Fibroblast of pulmonary artery (primary cell): ENCODE measurements at regions not wholly inside any gene's neighbourhood (a gene's known extent, or its start where the extent isn't known, plus 50 kb on each side); places are given as distances from the start of the nearest gene placed in this dataset.

Source experiments
- DNase-seq: peaks from one replicate; pipeline ENCODE4 v3.0.0-alpha.2; 2010; ENCODE audit warnings: low read depth
- H3K4me3 ChIP-seq: replicated peaks from 2 replicates; pipeline ENCODE4 v1.5.1; 2011; ENCODE audit warnings: low read depth, mild to moderate bottlenecking, control low read depth, low read length, moderate library complexity
- CTCF ChIP-seq: IDR thresholded peaks from 2 replicates; pipeline ENCODE4 v1.5.1; 2011; ENCODE audit warnings: mild to moderate bottlenecking, control low read depth, low read length, inconsistent platforms; ENCODE audit errors: missing control alignments

- no peak for TF ChIP-seq CTCF
- peak; percentile 60 for DNase-seq
- no peak overlapping the region for H3K4me3 ChIP-seq
These were observed 711.6 kb upstream of the LRRC4C start for GRCh38 chr11:42171046-42171445.

GRCh38 chr11:42172441-42172840 is 713.0 kb upstream of the LRRC4C start:
- no peak overlapping the region for H3K4me3 ChIP-seq
- no peak for TF ChIP-seq CTCF
- DNase-seq = no peak

- no peak overlapping the region for H3K4me3 ChIP-seq
- no peak for TF ChIP-seq CTCF
- peak; percentile 77 for DNase-seq
These were observed 715.8 kb upstream of the LRRC4C start for GRCh38 chr11:42175203-42175602.

- no peak for TF ChIP-seq CTCF
- DNase-seq = no peak
- H3K4me3 ChIP-seq = no peak overlapping the region
These were observed 719.8 kb upstream of the LRRC4C start for GRCh38 chr11:42179216-42179615.

- no peak for TF ChIP-seq CTCF
- DNase-seq = no peak
These were observed 736.0 kb upstream of the LRRC4C start for GRCh38 chr11:42195289-42196013.

GRCh38 chr11:42200311-42200710 is 740.9 kb upstream of the LRRC4C start:
- H3K4me3 ChIP-seq = no peak overlapping the region
- no peak for DNase-seq
- no peak for TF ChIP-seq CTCF

More at GRCh38 chr11:42195289-42196013, 736.0 kb upstream of the LRRC4C start:
- no peak overlapping the region for H3K4me3 ChIP-seq

- H3K4me3 ChIP-seq = no peak overlapping the region
- no peak for DNase-seq
- TF ChIP-seq CTCF = no peak
These were observed 742.2 kb upstream of the LRRC4C start for GRCh38 chr11:42201603-42202148.
